Epithelial cell of prostate (primary cell): ENCODE measurements at regions not wholly inside any gene's neighbourhood (a gene's known extent, or its start where the extent isn't known, plus 50 kb on each side); places are given as distances from the start of the nearest gene placed in this dataset.
"Not testable (repeated sequence)": the region's sequence is repeated elsewhere in the genome, so short reads cannot be mapped to it uniquely, and the experiment has no call there.

Experiments
- DNase-seq: peaks from one replicate; pipeline ENCODE4 v3.0.0-alpha.2; 2011; ENCODE audit warnings: low read depth, low spot score
- H3K27ac ChIP-seq: fragments of 450-650 bp; 2 replicates; pipeline ENCODE4 v1.5.1; 2017; ENCODE audit warnings: mild to moderate bottlenecking

DNA sequence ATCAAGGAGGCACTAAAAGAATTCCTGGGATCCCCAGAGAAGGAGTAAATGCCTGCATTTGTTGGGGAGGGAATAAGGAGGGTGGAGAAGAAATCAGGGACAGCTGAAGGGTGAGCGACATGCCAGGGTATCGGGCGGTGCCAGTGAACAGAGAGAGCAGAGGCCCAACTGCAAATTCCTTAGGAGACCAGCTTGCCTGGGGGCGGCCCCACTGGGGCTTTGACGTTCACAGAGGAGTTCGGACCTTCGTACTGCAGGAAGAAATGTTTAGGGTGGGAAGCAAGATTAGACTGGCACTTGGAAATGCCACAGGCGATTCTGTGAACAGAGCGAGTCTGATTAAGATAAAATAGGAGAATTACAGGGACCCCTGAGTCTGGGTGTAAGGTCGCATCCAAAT, 65.1 kb upstream of the FGF3 start:
- H3K27ac ChIP-seq, result no peak overlapping the region
- DNase-seq, result no peak

DNA sequence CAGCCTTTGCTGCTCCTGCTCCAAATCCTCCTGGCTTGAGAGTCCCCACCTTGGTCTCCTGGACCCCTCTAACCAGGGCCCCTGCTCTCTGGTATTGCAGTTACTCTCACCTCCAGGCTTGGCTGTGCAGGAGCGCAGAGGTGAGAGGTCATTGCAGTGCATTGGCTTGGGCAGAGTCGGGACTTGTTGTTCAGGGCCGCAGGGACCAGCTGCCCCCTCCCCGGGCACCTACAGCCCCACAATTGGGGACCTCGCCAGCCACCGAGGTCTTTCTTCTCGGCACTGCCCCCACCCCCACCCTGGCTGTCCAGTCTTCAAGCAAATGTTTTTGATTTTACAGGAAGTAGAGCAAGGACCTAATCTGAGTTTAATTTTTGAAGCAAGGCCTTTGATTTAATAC, 65.5 kb upstream of the FGF3 start:
- no peak overlapping the region for H3K27ac ChIP-seq

DNA sequence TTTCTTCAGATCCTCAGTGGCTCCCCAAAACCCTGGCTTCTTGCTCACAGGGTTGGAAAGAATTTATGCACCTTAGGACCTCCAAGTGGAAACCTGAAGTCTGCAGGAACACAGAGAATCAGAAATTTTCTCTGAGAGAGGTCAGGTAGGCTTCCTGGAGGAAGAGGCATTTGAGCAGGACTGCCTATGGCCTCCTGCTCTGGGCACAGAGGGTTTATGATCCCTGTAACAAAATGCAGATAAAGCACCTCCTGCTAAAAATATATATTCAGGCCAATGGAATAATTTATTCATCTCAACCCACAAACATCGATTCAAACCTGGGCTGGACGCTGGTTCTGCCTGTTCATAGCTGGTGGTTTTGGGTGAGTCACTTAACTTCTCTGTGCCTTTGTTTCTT, 68.1 kb upstream of the FGF3 start:
- no peak overlapping the region for H3K27ac ChIP-seq
- no peak for DNase-seq

More for the DNA sequence above, 65.5 kb upstream of the FGF3 start:
- DNase-seq, result no peak

GRCh38 chr11:69887841-69888427, 68.7 kb upstream of the FGF3 start:
- no peak overlapping the region for H3K27ac ChIP-seq
- no peak for DNase-seq

- DNase-seq, result no peak
- no peak overlapping the region for H3K27ac ChIP-seq
Observed at GRCh38 chr11:69888483-69889181, 69.4 kb upstream of the FGF3 start.

GRCh38 chr11:69889400-69890318, 70.4 kb upstream of the FGF3 start:
- H3K27ac ChIP-seq, result no peak overlapping the region
- no peak for DNase-seq

- H3K27ac ChIP-seq, result no peak overlapping the region
- no peak for DNase-seq
Observed at GRCh38 chr11:69890476-69890875, 71.3 kb upstream of the FGF3 start.

DNA sequence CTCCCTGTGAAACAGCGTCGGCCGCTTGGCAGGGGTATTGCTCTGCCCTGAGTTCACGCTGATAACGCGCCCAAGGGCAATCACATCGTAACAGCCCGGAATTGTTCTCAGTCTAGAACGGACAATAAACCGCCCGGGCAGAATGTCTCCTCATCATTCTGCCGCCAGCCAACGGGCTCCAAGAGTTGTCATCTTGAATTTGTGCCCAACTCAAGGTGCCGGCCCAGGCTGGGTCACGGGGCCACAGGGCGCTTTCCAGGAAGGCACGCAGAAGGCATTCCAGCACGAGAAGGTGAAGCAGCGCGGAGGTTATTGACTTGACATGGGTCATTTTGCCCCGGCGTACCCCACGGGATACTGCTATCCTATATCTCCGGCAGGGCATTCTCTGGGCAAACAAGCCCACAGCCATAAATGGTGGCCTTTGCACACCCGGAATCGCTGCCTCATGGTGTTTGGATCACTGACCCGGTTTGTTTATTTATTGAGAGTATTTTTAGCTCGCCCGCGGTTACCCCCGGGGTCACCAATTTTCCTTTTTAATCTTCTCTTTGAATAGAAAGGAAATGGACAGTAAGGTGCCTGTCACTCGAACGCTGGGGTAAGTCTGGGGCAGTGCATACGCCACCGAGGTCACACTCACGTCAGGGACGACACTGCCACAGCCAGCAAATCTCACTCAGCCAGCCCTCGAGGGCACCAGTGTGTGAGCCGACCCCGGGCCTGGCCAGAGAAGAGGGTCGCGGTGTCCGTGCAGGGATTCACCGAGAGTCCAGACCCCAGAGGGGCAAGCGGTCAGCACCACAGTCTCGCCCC, 72.4 kb upstream of the FGF3 start:
- DNase-seq, result no peak
- no peak overlapping the region for H3K27ac ChIP-seq

GRCh38 chr11:69892237-69892985, 73.2 kb upstream of the FGF3 start:
- DNase-seq, result no peak
- H3K27ac ChIP-seq, result no peak overlapping the region

- DNase-seq, result no peak
- H3K27ac ChIP-seq, result no peak overlapping the region
Observed at GRCh38 chr11:69892986-69893555, 73.9 kb upstream of the FGF3 start.

DNA sequence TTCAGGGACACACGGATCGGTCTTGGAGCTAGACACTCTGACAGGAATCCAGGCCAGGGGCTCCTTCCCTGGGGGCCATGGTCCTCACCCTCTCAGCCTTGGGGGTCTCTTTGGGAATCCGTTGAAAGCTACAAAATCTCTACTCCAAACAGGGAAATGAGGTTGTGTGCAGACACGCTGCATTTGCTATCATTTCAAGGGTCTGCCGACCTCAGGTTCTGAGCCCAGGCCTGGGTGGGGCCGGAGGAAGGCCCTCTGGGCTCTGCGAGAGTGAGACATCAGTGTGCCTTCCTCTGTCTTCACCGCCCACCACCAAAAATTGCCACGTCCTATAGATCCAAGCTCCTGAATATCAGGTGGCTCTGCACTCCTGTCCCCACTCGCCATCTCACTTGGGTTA, 74.4 kb upstream of the FGF3 start:
- H3K27ac ChIP-seq, result no peak overlapping the region
- DNase-seq, result no peak

DNA sequence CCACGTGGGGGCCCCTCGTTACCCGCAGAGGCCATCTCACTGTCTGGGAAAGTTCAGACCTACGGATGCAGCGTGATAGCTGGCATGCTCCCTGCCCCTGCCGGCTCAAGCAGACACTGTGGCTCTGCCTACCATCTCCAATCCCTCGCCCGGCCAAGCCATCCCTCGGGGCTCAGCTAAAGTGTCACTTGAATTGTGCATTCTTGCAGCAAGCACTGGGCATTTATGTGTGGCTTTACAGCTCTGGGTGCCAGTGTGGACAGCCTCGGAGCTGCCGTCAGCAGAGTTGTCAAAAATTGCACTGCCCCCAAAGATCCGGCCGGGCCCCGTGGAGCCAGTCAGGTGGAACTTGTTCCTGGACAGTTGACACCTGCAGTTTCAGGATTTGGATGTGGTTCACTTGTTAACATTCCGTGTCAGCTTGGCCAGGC, 75.0 kb upstream of the FGF3 start:
- no peak overlapping the region for H3K27ac ChIP-seq
- DNase-seq, result no peak

DNA sequence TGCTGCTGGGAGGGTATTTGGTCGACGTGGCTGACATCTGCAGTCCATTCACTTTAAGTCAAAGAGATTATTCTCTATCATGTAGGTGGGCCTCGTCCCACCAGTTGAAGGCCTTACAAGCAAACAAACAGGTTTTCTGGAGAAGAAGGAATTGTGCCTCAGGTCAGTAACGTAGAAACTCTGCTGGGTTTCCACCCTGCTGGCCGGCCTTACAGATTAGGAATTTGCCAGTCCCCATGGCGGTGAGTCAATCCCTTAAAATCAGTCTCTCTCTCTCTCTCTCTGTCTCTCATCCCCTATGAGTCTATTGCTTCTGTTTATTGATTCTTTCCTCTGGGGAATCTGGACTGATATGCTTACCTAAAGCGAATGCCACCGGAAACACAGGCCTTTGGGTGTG, 75.4 kb upstream of the FGF3 start:
- H3K27ac ChIP-seq, result no peak overlapping the region
- no peak for DNase-seq

GRCh38 chr11:69896250-69896649, 77.0 kb upstream of the FGF3 start:
- no peak for DNase-seq
- H3K27ac ChIP-seq, result no peak overlapping the region

GRCh38 chr11:69898123-69898522, 78.9 kb upstream of the FGF3 start:
- no peak for DNase-seq
- no peak overlapping the region for H3K27ac ChIP-seq

DNA sequence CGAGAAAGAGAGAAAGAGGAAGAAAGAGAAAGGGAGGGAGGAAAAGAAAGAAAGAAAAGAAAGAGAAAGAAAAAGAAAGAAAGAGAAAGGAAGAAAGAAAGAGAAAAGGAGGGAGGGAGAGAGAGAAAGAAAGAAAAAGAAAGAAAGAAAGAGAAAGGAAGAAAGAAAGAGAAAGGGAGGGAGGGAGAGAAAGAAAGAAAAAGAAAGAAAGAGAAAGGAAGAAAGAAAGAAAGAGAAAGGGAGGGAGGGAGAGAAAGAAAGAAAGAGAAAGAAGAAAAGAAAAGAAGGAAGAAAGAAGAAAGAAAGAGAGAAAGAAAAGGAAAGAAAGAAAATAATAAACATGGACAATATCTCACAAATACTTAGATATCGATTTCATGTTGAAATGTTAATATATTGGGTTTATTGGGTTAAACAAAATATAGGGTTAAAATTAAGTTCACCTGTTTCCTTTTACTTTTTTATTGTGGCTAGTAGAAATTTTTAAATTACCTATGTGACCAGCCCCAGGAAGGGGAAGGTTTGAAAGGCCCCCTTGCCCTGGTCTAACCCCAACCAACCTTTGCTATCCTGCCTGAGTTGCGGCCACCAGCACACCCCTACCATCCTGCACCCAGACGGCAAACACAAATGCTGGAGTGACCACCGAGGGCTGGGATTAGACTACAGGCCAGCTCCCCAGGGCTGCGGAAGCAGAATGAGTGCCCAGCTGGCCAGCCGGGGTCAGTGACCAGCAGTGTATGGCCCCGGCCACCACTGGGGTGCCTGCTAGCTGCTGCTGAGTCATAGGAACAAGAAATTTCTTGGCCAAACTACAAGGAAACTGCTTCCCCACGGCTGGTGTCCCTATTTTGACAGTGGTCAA, 81.0 kb upstream of the FGF3 start:
- no peak for DNase-seq
- H3K27ac ChIP-seq, result no peak overlapping the region

- H3K27ac ChIP-seq, DNase-seq: not testable (repeated sequence)
Observed at GRCh38 chr11:69900822-69901302, 81.6 kb upstream of the FGF3 start.

GRCh38 chr11:69902337-69902736, 83.1 kb upstream of the FGF3 start:
- no peak for DNase-seq
- H3K27ac ChIP-seq, result no peak overlapping the region
